Tibial nerve (tissue), 4 donors: ENCODE measurements at regions not wholly inside any gene's neighbourhood (a gene's known extent, or its start where the extent isn't known, plus 50 kb on each side); places are given as distances from the start of the nearest gene placed in this dataset.

Experiments
- DNase-seq, 2 donors: peaks; one replicate each; pipeline ENCODE4 v3.0.0-alpha.2; 2019; ENCODE audit warnings: low spot score in 2 of 2
- H3K27ac ChIP-seq, 4 donors: fragments of 200-600 bp; sonication (generic) in 3 of 4; one replicate each; pipeline ENCODE4 v1.5.1; 2017 to 2019; ENCODE audit warnings: mild to moderate bottlenecking in 1 of 4
- H3K27me3 ChIP-seq, 2 donors: fragments of 200-600 bp; sonication (generic) in 1 of 2; one replicate each; pipeline versions ENCODE4 v1.5.1 to v1.6.0; 2017 to 2019
- H3K36me3 ChIP-seq, 3 donors: fragments of 200-600 bp; sonication (generic); one replicate each; pipeline ENCODE4 v1.5.1; 2018 to 2019
- H3K4me1 ChIP-seq, 4 donors: fragments of 200-600 bp; sonication (generic) in 3 of 4; one replicate each; pipeline ENCODE4 v1.5.1; 2017 to 2019
- H3K4me3 ChIP-seq, 4 donors: fragments of 200-600 bp; sonication (generic) in 3 of 4; one replicate each; pipeline ENCODE4 v1.5.1; 2017 to 2019; ENCODE audit warnings: mild to moderate bottlenecking in 1 of 4, moderate library complexity in 1 of 4
- H3K9me3 ChIP-seq, 4 donors: fragments of 200-600 bp; sonication (generic) in 3 of 4; one replicate each; pipeline ENCODE4 v1.5.1; 2017 to 2019
- CTCF ChIP-seq, 5 experiments: fragments of 200-600 bp in 3 of 5; fragments of 450-650 bp in 2 of 5; sonication (generic) in 3 of 5; IDR thresholded peaks; one replicate each; pipeline ENCODE4 v1.5.1; 2016 to 2019; ENCODE audit warnings: antibody characterized with exemption in 5 of 5, mild to moderate bottlenecking in 3 of 5, moderate library complexity in 2 of 5
- EP300 ChIP-seq, 2 donors: sonication (generic); formaldehyde crosslinking; IDR thresholded peaks; one replicate each; pipeline ENCODE4 v1.6.1; 2017; ENCODE audit warnings: antibody characterized with exemption in 2 of 2, mild to moderate bottlenecking in 1 of 2
- POLR2A ChIP-seq, 2 donors: fragments of 450-650 bp; IDR thresholded peaks; one replicate each; pipeline ENCODE4 v1.6.1; 2017; ENCODE audit warnings: antibody characterized with exemption in 2 of 2, mild to moderate bottlenecking in 2 of 2, moderate library complexity in 2 of 2
- WGBS, 2 donors: methylation state at CpG; one replicate each; pipeline ENCODE4 v1.1.5; 2018; 5-methylcytosine and 5-hydroxymethylcytosine counted together

- 42 to 61% methylated on average over 1 of the region's 1 CpG for WGBS, 2 donors
- Histone ChIP-seq H3K9me3 (no peaks in the 10 kb centered on the region), H3K4me3 (no peak overlapping the region), H3K36me3 (no peaks in the 10 kb centered on the region), H3K4me1 (peaks cover 0 to 17% (median 0%) of the 10 kb centered on the region in 4 donors), H3K27me3 (no peaks in the 10 kb centered on the region), H3K27ac (no peak overlapping the region)
- TF ChIP-seq POLR2A (IDR thresholded peaks at IDR 0.05) (no peak), CTCF (IDR thresholded peaks at IDR 0.05) (no peak)
- DNase-seq = no peak
Observed at GRCh38 chr4:125732632-125733031, 417.9 kb downstream of the FAT4 start.

- TF ChIP-seq CTCF (IDR thresholded peaks at IDR 0.05) = no peak
- TF ChIP-seq POLR2A (IDR thresholded peaks at IDR 0.05) = no peak
- TF ChIP-seq EP300 (IDR thresholded peaks at IDR 0.05) = no peak
- DNase-seq = no peak
- Histone ChIP-seq H3K4me3 (no peak overlapping the region), H3K27ac (no peak overlapping the region), H3K36me3 (no peaks in the 10 kb centered on the region), H3K9me3 (no peaks in the 10 kb centered on the region), H3K27me3 (no peaks in the 10 kb centered on the region), H3K4me1 (peaks cover 0 to 17% (median 0%) of the 10 kb centered on the region in 4 donors)
- WGBS, 2 donors = 89 to 91% methylated on average over 5 of the region's 5 CpGs
Observed at GRCh38 chr4:125734504-125734903, 419.7 kb downstream of the FAT4 start.

- 35 to 38% methylated on average over 4 of the region's 4 CpGs for WGBS, 2 donors
- H3K27ac ChIP-seq = no peak overlapping the region
- H3K36me3 ChIP-seq = no peaks in the 10 kb centered on the region
- H3K27me3 ChIP-seq = no peaks in the 10 kb centered on the region
- H3K4me3 ChIP-seq = no peak overlapping the region
- DNase-seq = no peak
- H3K9me3 ChIP-seq = no peaks in the 10 kb centered on the region
- TF ChIP-seq EP300 (IDR thresholded peaks at IDR 0.05) (no peak), CTCF (IDR thresholded peaks at IDR 0.05) (no peak), POLR2A (IDR thresholded peaks at IDR 0.05) (no peak)
- peaks cover 0 to 23% (median 0%) of the 10 kb centered on the region in 4 donors for H3K4me1 ChIP-seq
Observed at GRCh38 chr4:125735102-125735501, 420.3 kb downstream of the FAT4 start.

GRCh38 chr4:125736057-125736456, 421.3 kb downstream of the FAT4 start:
- H3K9me3 ChIP-seq = no peaks in the 10 kb centered on the region
- no peak overlapping the region for H3K27ac ChIP-seq
- H3K27me3 ChIP-seq = no peaks in the 10 kb centered on the region
- no peak for TF ChIP-seq CTCF (IDR thresholded peaks at IDR 0.05)
- TF ChIP-seq POLR2A (IDR thresholded peaks at IDR 0.05) = no peak
- no peak for TF ChIP-seq EP300 (IDR thresholded peaks at IDR 0.05)
- WGBS, 2 donors = 67 to 76% methylated on average over 1 of the region's 1 CpG
- peaks cover 0 to 23% (median 0%) of the 10 kb centered on the region in 4 donors for H3K4me1 ChIP-seq
- DNase-seq = no peak
- H3K36me3 ChIP-seq = no peaks in the 10 kb centered on the region
- no peak overlapping the region for H3K4me3 ChIP-seq

- Histone ChIP-seq H3K27ac (no peak overlapping the region), H3K27me3 (no peaks in the 10 kb centered on the region), H3K9me3 (peaks cover 0 to 8% (median 0%) of the 10 kb centered on the region in 4 donors), H3K4me1 (peaks cover 0 to 21% (median 0%) of the 10 kb centered on the region in 4 donors), H3K36me3 (no peaks in the 10 kb centered on the region), H3K4me3 (no peak overlapping the region)
- 35 to 45% methylated on average over 2 of the region's 2 CpGs for WGBS, 2 donors
- TF ChIP-seq EP300 (IDR thresholded peaks at IDR 0.05) (peak in 1 of 2 donors; percentile 17), CTCF (IDR thresholded peaks at IDR 0.05) (no peak)
- no peak for DNase-seq
Observed at GRCh38 chr4:125739760-125740159, 425.0 kb downstream of the FAT4 start.
